GM18861 (cell line): ENCODE measurements at regions not wholly inside any gene's neighbourhood (a gene's known extent, or its start where the extent isn't known, plus 50 kb on each side); places are given as distances from the start of the nearest gene placed in this dataset.
"Not testable (repeated sequence)": the region's sequence is repeated elsewhere in the genome, so short reads cannot be mapped to it uniquely, and the experiment has no call there.

Experiments
- ATAC-seq: cut with Tn5 transposase; IDR thresholded peaks from one replicate; pipeline ENCODE4 v1.9.1; 2021; ENCODE audit not compliant: unreplicated experiment

- ATAC-seq, result no peak
These were observed 295.8 kb upstream of the ZNF804A start for GRCh38 chr2:184302506-184302905.

GRCh38 chr2:184304006-184304405 is 294.3 kb upstream of the ZNF804A start:
- ATAC-seq, result no peak

GRCh38 chr2:184305105-184305504 is 293.2 kb upstream of the ZNF804A start:
- no peak for ATAC-seq

GRCh38 chr2:184308706-184309105 is 289.6 kb upstream of the ZNF804A start:
- ATAC-seq, result no peak

GRCh38 chr2:184312970-184313369 is 285.4 kb upstream of the ZNF804A start:
- ATAC-seq, result no peak

- no peak for ATAC-seq
These were observed 283.5 kb upstream of the ZNF804A start for GRCh38 chr2:184314829-184315228.

- ATAC-seq, result no peak
These were observed 281.4 kb upstream of the ZNF804A start for GRCh38 chr2:184316921-184317320.

- no peak for ATAC-seq
These were observed 275.7 kb upstream of the ZNF804A start for GRCh38 chr2:184322615-184323014.

- no peak for ATAC-seq
These were observed 272.3 kb upstream of the ZNF804A start for GRCh38 chr2:184326066-184326465.

GRCh38 chr2:184327805-184328204 is 270.5 kb upstream of the ZNF804A start:
- ATAC-seq, result not testable (repeated sequence)

- not testable (repeated sequence) for ATAC-seq
These were observed 267.8 kb upstream of the ZNF804A start for GRCh38 chr2:184330561-184330960.

GRCh38 chr2:184336688-184337087 is 261.6 kb upstream of the ZNF804A start:
- no peak for ATAC-seq

GRCh38 chr2:184338771-184339170 is 259.6 kb upstream of the ZNF804A start:
- ATAC-seq, result no peak

GRCh38 chr2:184339966-184340365 is 258.4 kb upstream of the ZNF804A start:
- no peak for ATAC-seq

- no peak for ATAC-seq
These were observed 251.9 kb upstream of the ZNF804A start for GRCh38 chr2:184346338-184346862.

- no peak for ATAC-seq
These were observed 247.2 kb upstream of the ZNF804A start for GRCh38 chr2:184351126-184351525.

GRCh38 chr2:184357033-184357432 is 241.3 kb upstream of the ZNF804A start:
- no peak for ATAC-seq

GRCh38 chr2:184359379-184359778 is 238.9 kb upstream of the ZNF804A start:
- no peak for ATAC-seq

- ATAC-seq, result no peak
These were observed 235.1 kb upstream of the ZNF804A start for GRCh38 chr2:184363213-184363612.

GRCh38 chr2:184367211-184367610 is 231.1 kb upstream of the ZNF804A start:
- no peak for ATAC-seq

- no peak for ATAC-seq
These were observed 229.0 kb upstream of the ZNF804A start for GRCh38 chr2:184369307-184369706.

- no peak for ATAC-seq
These were observed 227.4 kb upstream of the ZNF804A start for GRCh38 chr2:184370954-184371353.

- no peak for ATAC-seq
These were observed 226.7 kb upstream of the ZNF804A start for GRCh38 chr2:184371641-184372040.

GRCh38 chr2:184372484-184372883 is 225.8 kb upstream of the ZNF804A start:
- ATAC-seq, result no peak
